A549 (cell line): ENCODE measurements at regions not wholly inside any gene's neighbourhood (a gene's known extent, or its start where the extent isn't known, plus 50 kb on each side); places are given as distances from the start of the nearest gene placed in this dataset.

Source experiments
- BHLHE40 ChIP-seq: IDR thresholded peaks from 2 replicates; pipeline ENCODE4 v1.6.1; 2012; ENCODE audit warnings: low read depth, low read length, inconsistent platforms
- CEBPB ChIP-seq, 2 experiments: fragments of >200 bp in 1 of 2; sonication (Bioruptor Twin) in 1 of 2; formaldehyde crosslinking in 1 of 2; IDR thresholded peaks; 2 replicates each; pipeline ENCODE4 v1.6.1; 2012 to 2016
- CTCF ChIP-seq: fragments of >200 bp; sonication (Bioruptor Twin); formaldehyde crosslinking; IDR thresholded peaks from 3 replicates; pipeline ENCODE4 v1.5.1; 2016
- EP300 ChIP-seq, 2 experiments: fragments of >200 bp; sonication (Bioruptor Twin); formaldehyde crosslinking; IDR thresholded peaks; 2 replicates in 1 of 2; 3 replicates in 1 of 2; pipeline ENCODE4 v1.6.1; 2016 to 2017
- ESRRA ChIP-seq: fragments of 150-350 bp; IDR thresholded peaks from 2 replicates; pipeline ENCODE4 v1.6.1; 2014; ENCODE audit warnings: mild to moderate bottlenecking, low read length, borderline replicate concordance
- FOSL2 ChIP-seq, 2 experiments: fragments of 450-650 bp in 1 of 2; fragments of >200 bp in 1 of 2; sonication (Bioruptor Twin) in 1 of 2; formaldehyde crosslinking; IDR thresholded peaks; 2 replicates each; pipeline versions ENCODE4 v1.5.0 to v1.6.1; 2016 to 2020; ENCODE audit warnings: mild to moderate bottlenecking in 1 of 2, moderate library complexity in 1 of 2
- HDAC2 ChIP-seq: fragments of 200-600 bp; sonication (generic); IDR thresholded peaks from 2 replicates; pipeline ENCODE4 v1.6.1; 2016
- MAX ChIP-seq: IDR thresholded peaks from 2 replicates; pipeline ENCODE4 v1.6.1; 2012
- NR3C1 ChIP-seq: fragments of >200 bp; sonication (Bioruptor Twin); formaldehyde crosslinking; IDR thresholded peaks from 3 replicates; pipeline ENCODE4 v1.6.1; 2017
- POLR2A ChIP-seq: IDR thresholded peaks from 2 replicates; pipeline ENCODE4 v1.6.1; 2012; ENCODE audit warnings: mild to moderate bottlenecking, low read length
- POLR2AphosphoS2 ChIP-seq: conservative IDR thresholded peaks from 2 replicates; pipeline ENCODE4 v1.6.1; 2012; ENCODE audit warnings: low read length, improper control_type of control experiment, inconsistent platforms
- RCOR1 ChIP-seq: fragments of 150-350 bp; IDR thresholded peaks from 2 replicates; pipeline ENCODE4 v1.6.1; 2014; ENCODE audit warnings: antibody characterized with exemption, low read length, low read depth
- SMC3 ChIP-seq: fragments of >200 bp; sonication (Bioruptor Twin); formaldehyde crosslinking; IDR thresholded peaks from 3 replicates; pipeline ENCODE4 v1.6.1; 2018; ENCODE audit warnings: inconsistent platforms
- TF ChIP-seq, protein P1 (sequence below): fragments of 250-450 bp; sonication (Bioruptor Pico); IDR thresholded peaks from 2 replicates; pipeline ENCODE4 v1.5.0; 2021; ENCODE audit warnings: mild to moderate bottlenecking, moderate library complexity, borderline replicate concordance

GRCh38 chr2:17254421-17254820, 263.8 kb downstream of the RAD51AP2 start:
- TF ChIP-seq POLR2A (no peak), RCOR1 (no peak), SMC3 (no peak), POLR2AphosphoS2 (no peak), CTCF (no peak), BHLHE40 (no peak), NR3C1 (no peak), EP300 (IDR thresholded peaks at IDR 0.05) (no peak), CEBPB (IDR thresholded peaks at IDR 0.05) (no peak), MAX (no peak), ESRRA (no peak), HDAC2 (no peak), FOSL2 (IDR thresholded peaks at IDR 0.05) (no peak), FOSL2 (CRISPR knock-in tag; IDR thresholded peaks at IDR 0.05) (no peak)
- TF ChIP-seq, protein P1, sequence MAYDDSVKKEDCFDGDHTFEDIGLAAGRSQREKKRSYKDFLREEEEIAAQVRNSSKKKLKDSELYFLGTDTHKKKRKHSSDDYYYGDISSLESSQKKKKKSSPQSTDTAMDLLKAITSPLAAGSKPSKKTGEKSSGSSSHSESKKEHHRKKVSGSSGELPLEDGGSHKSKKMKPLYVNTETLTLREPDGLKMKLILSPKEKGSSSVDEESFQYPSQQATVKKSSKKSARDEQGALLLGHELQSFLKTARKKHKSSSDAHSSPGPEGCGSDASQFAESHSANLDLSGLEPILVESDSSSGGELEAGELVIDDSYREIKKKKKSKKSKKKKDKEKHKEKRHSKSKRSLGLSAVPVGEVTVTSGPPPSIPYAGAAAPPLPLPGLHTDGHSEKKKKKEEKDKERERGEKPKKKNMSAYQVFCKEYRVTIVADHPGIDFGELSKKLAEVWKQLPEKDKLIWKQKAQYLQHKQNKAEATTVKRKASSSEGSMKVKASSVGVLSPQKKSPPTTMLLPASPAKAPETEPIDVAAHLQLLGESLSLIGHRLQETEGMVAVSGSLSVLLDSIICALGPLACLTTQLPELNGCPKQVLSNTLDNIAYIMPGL (CRISPR knock-in tag) = no peak
